AG10803 (cell line): ENCODE measurements at regions not wholly inside any gene's neighbourhood (a gene's known extent, or its start where the extent isn't known, plus 50 kb on each side); places are given as distances from the start of the nearest gene placed in this dataset.

ENCODE experiments used
- DNase-seq: peaks from one replicate; pipeline ENCODE4 v3.0.0; 2010; ENCODE audit warnings: low read depth
- H3K4me3 ChIP-seq: 2 replicates; pipeline ENCODE4 v1.5.1; 2011; ENCODE audit warnings: mild to moderate bottlenecking, low read length, control low read depth
- TF ChIP-seq, protein P1 (sequence below): conservative IDR thresholded peaks from 2 replicates; pipeline ENCODE4 v1.5.1; 2011; ENCODE audit warnings: mild to moderate bottlenecking, low read length, control low read depth, inconsistent platforms

DNA sequence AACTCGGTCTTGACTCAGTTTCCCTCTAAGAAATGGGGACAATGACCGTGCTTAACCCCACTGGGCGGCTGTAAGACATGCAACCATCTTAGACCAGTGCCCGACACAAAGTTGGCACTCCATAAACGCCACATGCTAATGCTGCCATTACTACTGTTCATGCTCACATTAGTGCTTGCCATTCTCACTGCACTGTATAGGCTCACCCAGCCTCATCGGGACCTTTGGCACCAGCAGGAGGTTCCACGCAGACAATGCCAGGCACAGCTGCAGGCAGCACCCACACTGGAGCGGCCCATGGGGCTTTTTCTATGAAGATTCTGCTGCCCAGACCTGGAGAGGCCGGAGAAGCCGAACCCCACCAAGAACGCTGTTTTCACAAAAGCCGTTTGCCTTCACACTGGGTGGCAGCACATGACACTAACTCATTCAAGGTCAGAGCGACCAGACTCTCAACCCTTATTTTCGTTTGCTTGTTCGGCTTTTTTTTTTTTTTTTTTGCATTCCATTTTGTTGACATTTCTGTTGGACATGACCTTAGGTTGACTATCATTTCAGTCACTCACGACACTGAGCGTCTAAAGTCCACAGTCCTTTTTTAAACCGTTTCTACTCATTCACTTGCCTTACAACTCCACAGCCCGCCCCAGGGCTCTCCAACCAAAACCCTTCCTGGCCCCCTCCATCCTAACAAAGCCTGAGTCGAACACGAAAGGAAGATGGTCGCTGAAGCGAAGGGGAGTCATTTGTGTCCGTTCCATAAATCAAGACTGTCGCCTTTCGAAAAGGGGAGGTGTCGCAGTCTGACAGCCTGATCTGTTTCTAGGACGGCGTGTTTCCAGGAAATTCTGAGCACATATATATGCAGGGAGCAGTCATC lies 124.4 kb upstream of the RNF32 start:
- H3K4me3 ChIP-seq = no peak overlapping the region
- TF ChIP-seq, protein P1, sequence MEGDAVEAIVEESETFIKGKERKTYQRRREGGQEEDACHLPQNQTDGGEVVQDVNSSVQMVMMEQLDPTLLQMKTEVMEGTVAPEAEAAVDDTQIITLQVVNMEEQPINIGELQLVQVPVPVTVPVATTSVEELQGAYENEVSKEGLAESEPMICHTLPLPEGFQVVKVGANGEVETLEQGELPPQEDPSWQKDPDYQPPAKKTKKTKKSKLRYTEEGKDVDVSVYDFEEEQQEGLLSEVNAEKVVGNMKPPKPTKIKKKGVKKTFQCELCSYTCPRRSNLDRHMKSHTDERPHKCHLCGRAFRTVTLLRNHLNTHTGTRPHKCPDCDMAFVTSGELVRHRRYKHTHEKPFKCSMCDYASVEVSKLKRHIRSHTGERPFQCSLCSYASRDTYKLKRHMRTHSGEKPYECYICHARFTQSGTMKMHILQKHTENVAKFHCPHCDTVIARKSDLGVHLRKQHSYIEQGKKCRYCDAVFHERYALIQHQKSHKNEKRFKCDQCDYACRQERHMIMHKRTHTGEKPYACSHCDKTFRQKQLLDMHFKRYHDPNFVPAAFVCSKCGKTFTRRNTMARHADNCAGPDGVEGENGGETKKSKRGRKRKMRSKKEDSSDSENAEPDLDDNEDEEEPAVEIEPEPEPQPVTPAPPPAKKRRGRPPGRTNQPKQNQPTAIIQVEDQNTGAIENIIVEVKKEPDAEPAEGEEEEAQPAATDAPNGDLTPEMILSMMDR = no peak
- DNase-seq = no peak

DNA sequence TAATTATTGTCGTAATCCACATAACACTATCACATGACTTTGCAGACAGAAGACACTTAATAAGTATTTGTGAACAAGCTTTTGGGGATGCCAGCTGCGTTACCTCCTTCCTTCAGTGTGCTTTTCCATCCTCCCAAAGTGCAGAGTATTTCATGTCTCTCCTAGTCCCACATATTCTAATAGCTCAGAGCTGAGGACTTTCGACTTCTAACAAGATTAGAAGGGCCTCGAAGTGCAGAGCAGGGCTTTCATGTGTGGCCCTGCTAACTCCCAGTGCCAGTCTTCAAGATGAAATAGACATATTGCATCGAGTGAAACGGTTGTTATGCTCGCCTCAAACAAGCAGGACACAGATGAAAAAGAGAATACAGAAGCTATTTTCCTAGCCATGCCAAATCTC lies 125.7 kb upstream of the RNF32 start:
- TF ChIP-seq, protein P1 = no peak
- DNase-seq = no peak
- no peak overlapping the region for H3K4me3 ChIP-seq

DNA sequence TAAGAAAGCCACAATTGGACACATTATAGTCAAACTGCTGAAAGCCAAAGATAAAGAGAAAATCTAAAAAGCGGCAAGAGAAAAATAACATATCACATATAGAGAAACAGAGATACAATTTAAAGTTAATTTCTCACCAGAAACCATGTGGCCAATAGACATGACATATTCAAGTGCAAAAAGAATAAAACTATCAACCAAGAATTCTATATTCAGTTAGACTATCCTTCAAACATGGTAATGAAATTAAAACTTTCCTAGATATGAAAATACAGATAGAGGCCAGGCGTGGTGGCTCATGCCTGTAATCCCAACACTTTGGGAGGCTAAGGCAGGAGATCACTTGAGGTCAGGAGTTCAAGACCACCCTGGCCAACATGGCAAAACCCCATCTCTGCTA lies 129.1 kb upstream of the RNF32 start:
- no peak for DNase-seq
- TF ChIP-seq, protein P1 = no peak
- no peak overlapping the region for H3K4me3 ChIP-seq

DNA sequence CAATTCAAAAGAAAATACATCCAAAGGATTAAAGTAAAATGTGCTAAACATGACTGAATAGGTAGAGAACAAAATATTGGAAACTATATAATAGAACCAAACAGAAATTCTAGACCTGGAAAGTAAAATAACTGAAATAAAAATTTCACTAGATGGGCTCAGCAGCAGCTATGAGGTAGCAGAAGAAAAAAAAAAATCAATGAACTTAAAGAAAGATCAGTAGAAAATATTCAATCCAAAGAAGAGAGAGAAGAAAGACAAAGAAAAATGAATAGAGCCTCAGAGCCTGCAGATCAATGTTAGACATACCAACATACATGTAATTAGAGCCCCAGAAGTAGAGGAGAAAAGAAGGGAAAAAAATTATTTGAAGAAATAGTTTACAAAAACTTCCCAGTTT lies 129.6 kb upstream of the RNF32 start:
- no peak overlapping the region for H3K4me3 ChIP-seq
- DNase-seq = no peak
- TF ChIP-seq, protein P1 = no peak

DNA sequence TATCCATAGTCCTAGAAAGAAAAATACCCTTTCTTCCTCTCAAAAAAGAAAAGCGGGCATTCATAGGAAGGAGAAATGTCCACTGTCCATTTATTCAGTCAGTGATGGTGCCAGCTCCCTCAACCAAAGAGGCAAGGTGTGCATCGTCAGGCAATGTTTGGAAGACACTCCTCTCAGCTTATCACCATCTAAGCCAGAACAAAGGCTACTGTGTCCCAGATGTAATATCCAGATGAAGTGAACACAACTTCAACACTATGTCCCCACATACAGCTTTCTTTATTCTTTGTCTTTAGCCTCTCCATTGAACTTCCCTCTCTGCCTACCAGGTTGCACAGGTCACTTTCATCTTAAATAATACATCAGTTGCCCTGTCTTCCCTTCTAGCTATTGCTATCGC lies 131.4 kb upstream of the RNF32 start:
- H3K4me3 ChIP-seq = no peak overlapping the region
- DNase-seq = no peak
- TF ChIP-seq, protein P1 = no peak

DNA sequence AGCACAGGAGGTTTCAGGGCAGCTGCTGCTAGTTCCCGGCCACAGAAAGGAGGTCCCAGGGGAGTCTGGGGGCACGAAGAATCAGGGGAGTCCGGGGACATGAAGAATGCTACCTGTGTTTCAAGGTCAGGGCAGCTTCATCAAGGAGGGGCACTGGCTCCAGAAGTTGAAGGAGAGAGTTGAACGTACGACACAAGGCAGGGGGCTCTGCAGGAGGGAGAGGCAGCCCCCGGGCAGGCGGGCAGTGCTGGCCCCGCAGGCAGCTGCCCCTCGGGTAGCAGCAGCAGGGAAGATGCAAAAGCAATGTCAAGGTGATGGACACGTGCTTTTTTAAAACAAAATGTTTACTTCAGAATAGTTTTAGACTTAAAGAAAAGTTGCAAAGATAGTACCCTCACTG lies 134.7 kb upstream of the RNF32 start:
- no peak for DNase-seq
- TF ChIP-seq, protein P1 = no peak
- no peak overlapping the region for H3K4me3 ChIP-seq
